GM19324 (cell line): ENCODE measurements at regions not wholly inside any gene's neighbourhood (a gene's known extent, or its start where the extent isn't known, plus 50 kb on each side); places are given as distances from the start of the nearest gene placed in this dataset.
"Not testable (repeated sequence)": the region's sequence is repeated elsewhere in the genome, so short reads cannot be mapped to it uniquely, and the experiment has no call there.

Experiments used
- ATAC-seq: cut with Tn5 transposase; IDR thresholded peaks from one replicate; pipeline ENCODE4 v1.9.1; 2021; ENCODE audit warnings: mild to moderate bottlenecking, moderate library complexity; ENCODE audit not compliant: unreplicated experiment, low FRiP score

- no peak for ATAC-seq
These were observed 845.3 kb downstream of the TRIML1 start for GRCh38 chr4:188984518-188984917.

DNA sequence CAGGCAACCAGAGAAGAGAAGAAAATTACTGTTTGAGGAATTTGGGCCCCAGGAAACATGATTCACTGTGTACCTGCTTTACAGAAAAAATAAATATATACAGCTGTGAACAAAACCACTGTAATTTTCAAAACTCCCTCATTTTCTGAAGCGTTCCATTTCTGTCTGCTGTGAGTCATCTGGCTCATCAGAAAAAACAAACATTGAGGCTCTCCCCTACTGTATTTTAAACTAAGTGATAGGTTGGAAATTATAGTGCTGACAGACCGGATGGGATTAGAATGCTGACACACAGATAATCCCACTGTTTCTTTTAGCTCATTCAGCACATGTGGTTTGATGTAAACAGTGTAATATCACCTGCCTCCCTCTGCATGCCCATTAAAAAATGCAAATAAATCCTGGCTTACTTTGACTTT lies 847.0 kb downstream of the TRIML1 start:
- no peak for ATAC-seq

- ATAC-seq: no peak
These were observed 847.8 kb downstream of the TRIML1 start for GRCh38 chr4:188987011-188987410.

DNA sequence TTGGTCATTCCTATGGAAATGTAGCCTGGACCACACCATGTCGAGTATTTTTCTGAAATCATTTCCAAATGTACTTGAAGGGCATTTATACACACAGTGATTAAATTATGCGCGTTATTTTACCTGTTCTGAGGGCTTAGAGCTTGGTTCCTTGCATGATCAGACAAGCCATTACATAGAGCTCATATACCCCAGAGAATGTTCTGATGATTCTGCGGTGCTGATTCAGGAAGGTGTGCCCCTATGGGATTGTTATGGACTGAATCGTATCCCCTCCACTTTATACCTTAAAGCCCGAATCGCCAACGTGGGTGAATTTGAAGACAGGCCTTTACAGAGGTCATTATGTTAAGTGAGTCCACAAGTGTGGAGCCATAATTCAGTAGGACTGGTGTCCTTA lies 848.9 kb downstream of the TRIML1 start:
- no peak for ATAC-seq

- ATAC-seq: no peak
These were observed 850.1 kb downstream of the TRIML1 start for GRCh38 chr4:188989371-188989770.

DNA sequence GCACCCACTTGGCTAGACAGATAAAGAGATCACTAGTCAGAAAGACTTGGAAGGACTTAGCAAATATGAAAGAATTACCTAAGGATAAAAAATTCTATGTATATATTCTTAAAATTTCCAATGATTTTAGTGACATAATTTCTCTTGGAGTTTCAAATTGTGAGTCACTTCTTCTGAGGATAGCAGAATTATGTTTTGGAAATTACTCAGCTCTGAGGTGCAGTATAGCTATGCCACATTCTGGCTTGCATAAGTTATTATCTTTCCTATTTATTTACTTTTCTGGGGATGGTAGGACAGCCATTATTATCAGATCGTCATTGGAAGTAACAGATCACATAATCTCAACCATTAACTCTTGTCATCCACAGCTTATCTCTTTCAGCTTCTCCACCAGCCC lies 853.5 kb downstream of the TRIML1 start:
- ATAC-seq: no peak

DNA sequence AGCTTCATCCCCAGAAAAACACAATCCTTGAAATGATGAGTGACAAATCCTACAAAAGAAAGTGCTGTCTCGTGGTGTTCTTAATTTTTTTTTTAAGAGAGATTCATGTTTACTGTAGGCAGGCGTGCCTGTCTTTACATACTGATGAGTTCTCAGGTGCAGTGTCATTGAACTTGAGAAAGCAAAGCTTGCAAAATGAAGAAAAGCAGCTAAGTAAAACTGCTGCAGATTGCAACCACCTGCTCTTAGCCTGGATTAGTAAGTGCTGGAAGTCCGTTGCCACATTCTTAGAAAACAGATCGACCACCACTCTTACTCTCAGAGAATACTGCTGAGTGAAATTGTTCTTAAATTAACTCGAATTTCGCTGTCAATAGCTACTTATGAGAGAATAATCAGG lies 854.6 kb downstream of the TRIML1 start:
- ATAC-seq: no peak

- no peak for ATAC-seq
These were observed 862.2 kb downstream of the TRIML1 start for GRCh38 chr4:189001283-189001970.

DNA sequence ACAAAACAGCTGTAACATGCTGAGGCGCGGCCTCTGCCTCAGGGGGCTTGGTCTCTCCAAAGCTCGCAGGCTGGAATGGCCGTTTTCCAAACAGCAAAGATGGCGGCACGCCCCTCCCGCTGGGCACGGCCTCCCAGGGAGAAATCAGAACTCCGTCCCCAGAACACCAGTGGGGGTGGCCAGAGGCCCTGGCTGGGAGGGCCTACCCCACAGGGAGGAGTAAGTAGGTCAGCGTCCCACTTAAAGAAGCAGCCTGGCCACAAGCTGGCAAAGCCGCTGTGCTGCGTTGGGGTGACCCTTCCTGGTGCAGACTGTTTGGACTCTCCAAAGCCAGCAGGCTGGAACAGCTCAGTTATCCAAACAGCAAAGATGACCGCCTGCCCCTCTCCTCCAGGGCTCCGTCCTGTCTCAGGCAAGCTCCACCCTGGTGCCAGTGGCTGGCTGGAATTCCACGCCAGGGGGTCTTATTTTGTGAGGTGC lies 862.8 kb downstream of the TRIML1 start:
- ATAC-seq: no peak

GRCh38 chr4:189002475-189002874 lies 863.2 kb downstream of the TRIML1 start:
- no peak for ATAC-seq

- not testable (repeated sequence) for ATAC-seq
These were observed 871.4 kb downstream of the TRIML1 start for GRCh38 chr4:189010452-189011217.

DNA sequence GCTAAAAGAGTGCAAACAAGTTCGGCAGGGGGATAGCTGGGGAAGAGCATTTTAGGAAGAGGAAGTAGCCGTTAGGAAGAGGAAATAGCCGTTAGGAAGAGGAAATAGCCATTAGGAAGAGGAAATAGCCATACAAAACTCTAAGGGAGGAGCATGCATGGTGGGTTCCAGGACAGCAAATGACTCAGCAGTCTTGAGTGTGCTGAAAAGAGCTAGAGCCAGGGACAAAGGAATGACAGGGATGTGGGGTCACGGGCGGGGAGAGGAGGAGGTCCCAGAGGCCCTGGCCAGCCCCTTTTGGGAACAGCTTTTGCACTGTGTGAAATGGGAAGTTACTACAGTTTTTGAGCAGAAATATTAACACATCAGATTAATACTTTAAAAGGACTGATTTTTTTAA lies 882.6 kb downstream of the TRIML1 start:
- ATAC-seq: no peak

DNA sequence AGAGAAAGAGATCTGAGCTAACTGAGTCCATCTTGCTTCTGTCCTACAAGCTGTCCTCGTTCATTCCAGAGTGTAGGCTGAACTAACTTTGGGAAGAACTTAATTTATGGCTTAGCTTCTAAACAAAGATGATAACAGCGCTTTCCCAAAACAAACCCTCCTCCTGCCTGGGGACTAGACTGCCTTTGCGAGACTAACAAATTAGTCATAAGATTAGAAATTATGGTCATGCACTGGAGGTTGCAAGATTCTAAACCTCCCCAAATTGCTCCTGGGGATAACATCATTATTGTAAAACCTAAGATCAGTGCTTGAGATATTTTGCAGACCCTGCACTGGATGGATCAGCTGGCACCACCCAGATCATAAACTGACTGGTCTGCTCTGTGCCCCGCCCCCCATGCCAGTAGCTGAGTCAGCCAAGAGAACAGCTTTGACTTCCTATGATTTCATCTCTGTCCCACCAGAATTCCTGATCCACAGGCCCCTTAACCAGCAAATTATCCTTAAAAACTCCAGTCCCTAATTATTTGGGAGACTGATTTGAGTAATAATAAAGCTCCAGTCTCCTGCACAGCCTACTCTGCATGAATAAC lies 883.3 kb downstream of the TRIML1 start:
- ATAC-seq: no peak

GRCh38 chr4:189029976-189030504 lies 890.8 kb downstream of the TRIML1 start:
- no peak for ATAC-seq

DNA sequence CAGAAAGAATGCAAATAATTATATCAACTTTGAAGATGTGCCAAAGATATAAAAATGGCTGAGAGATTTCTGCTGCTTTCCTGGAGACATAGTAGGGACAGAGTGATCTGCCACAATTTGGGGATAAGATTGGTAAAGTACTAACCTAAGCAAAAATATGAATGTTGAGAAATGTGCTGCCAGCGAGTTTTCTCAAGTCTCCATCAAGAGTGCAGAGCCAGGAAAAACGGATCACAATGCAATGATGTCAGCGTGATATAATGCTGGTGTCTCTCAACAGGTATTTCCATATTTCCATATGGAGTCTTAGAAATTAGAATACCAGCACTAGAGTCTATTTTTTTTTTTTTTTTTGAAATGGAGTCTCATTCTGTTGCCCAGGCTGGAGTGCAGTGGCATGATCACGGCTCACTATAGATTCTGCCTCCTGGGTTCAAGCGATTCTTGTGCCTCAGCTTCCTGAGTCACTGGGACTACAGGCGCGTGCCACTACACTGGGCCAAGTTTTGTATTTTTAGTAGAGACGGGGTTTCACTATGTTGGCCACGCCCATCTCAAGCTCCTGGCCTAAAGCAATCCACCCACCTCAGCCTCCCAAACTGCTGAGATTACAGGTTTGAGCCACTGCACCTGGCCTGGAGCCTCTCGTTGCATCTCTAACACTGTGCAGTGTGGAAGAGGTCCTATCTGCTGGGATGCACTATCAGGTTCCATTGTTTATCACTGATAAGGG lies 893.5 kb downstream of the TRIML1 start:
- no peak for ATAC-seq

- no peak for ATAC-seq
These were observed 894.6 kb downstream of the TRIML1 start for GRCh38 chr4:189033801-189034347.

DNA sequence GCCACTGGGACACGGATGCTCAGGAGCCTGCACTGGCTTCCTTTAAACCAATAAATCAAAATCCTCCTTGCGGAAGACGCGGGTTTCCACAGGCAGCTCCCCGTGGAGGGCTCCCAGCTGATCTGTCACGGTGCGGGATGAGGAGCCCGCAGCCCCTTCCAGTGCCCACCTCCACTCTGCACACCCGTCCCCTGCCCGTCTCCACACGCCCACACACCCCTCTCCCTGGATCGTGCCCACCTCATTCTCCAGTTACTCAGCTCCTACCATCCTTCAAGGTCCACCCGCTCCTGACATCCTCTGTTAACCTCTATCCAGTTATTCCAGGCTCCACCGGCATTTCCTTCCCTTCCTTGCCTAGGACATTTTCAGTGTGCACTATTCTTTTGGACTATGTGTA lies 895.9 kb downstream of the TRIML1 start:
- ATAC-seq: no peak

GRCh38 chr4:189035654-189036053 lies 896.4 kb downstream of the TRIML1 start:
- no peak for ATAC-seq

DNA sequence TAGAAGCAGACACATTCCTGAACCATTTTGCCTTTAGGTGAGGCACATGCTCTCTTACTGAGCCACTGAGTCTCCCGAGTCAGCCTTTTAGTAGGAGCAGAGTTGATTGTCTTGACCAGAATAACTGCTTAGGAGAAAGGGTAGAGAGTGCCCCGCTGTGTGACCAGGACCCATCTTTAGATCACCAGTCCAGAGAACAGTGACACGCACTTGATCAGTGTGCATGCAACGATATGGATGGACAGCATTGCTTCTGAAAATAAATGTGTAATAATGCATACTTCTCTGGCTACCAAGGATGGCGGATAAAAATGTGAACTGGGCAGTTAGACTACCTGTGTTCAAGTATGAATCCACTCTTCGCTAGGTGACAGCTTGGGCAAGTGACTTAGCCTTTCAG lies 897.7 kb downstream of the TRIML1 start:
- ATAC-seq: no peak

- ATAC-seq: no peak
These were observed 894.0 kb upstream of the FRG1 start for GRCh38 chr4:189046642-189047041.
